MCF 10A (cell line): ENCODE measurements at regions not wholly inside any gene's neighbourhood (a gene's known extent, or its start where the extent isn't known, plus 50 kb on each side); places are given as distances from the start of the nearest gene placed in this dataset.

Experiments
- BruUV-seq: library from RNA; stranded (reverse); fragments of 400-500 nt; replicated peaks from 2 replicates; lab custom pipeline; 2021; lab: Mats Ljungman, UMichigan
- CTCF ChIA-PET: fragments of 300-600 bp; sonication (Branson Sonifier 250); formaldehyde crosslinking; extraction: SDS; loops from one replicate; lab custom pipeline; 2021; ENCODE audit warnings: antibody characterized with exemption, inconsistent platforms; lab: Yijun Ruan, JAX
- POLR2A ChIA-PET: fragments of 300-600, 350-650 bp; sonication (Branson Sonifier 250); formaldehyde crosslinking; extraction: SDS; loops from one replicate; lab custom pipeline; 2020; ENCODE audit warnings: antibody characterized with exemption, inconsistent platforms; lab: Yijun Ruan, JAX
- DNase-seq: peaks from one replicate; pipeline ENCODE4 v3.0.0-alpha.2; 2018; ENCODE audit not compliant: unreplicated experiment
- H3K27ac Mint-ChIP-seq: one replicate; pipeline ENCODE4 v1.8.0; 2022; ENCODE audit warnings: mild to moderate bottlenecking, low read depth, mixed read lengths; ENCODE audit not compliant: unreplicated experiment
- H3K27me3 Mint-ChIP-seq: one replicate; pipeline ENCODE4 v1.8.0; 2022; ENCODE audit warnings: mixed read lengths; ENCODE audit not compliant: insufficient read depth, unreplicated experiment
- H3K36me3 Mint-ChIP-seq: one replicate; pipeline ENCODE4 v1.8.0; 2022; ENCODE audit warnings: mild to moderate bottlenecking, moderate library complexity, mixed read lengths; ENCODE audit not compliant: insufficient read depth, unreplicated experiment
- H3K4me1 Mint-ChIP-seq: one replicate; pipeline ENCODE4 v1.8.0; 2022; ENCODE audit warnings: mixed read lengths; ENCODE audit not compliant: insufficient read depth, unreplicated experiment
- H3K4me3 Mint-ChIP-seq: one replicate; pipeline ENCODE4 v1.8.0; 2022; ENCODE audit warnings: mild to moderate bottlenecking, moderate library complexity, mixed read lengths; ENCODE audit not compliant: unreplicated experiment
- H3K9me3 Mint-ChIP-seq: one replicate; pipeline ENCODE4 v1.8.0; 2022; ENCODE audit warnings: mixed read lengths; ENCODE audit not compliant: unreplicated experiment
- CTCF ChIP-seq: fragments of 200-600 bp; IDR thresholded peaks from one replicate; pipeline ENCODE4 v1.8.0; 2022; ENCODE audit warnings: antibody characterized with exemption, mild to moderate bottlenecking; ENCODE audit not compliant: unreplicated experiment
- intact Hi-C: fragments of 100-400 bp; cut with micrococcal nuclease; formaldehyde crosslinking; loops from 2 replicates; pipeline ENCODE4 v1.14.1; 2022

GRCh38 chr17:77058016-77058415 is 82.8 kb upstream of the SEC14L1 start:
- Mint-ChIP-seq H3K36me3 (no peaks in the 10 kb centered on the region), H3K4me3 (no peak overlapping the region), H3K9me3 (no peaks in the 10 kb centered on the region), H3K27ac (no peak overlapping the region), H3K4me1 (peaks cover 6% of the 10 kb centered on the region), H3K27me3 (peaks cover 26% of the 10 kb centered on the region)
- ChIA-PET CTCF (interaction anchor here (0.7 to 4.5 kb wide), 9 partner anchors 9 to 202 kb away, joined by 3 to 51 read pairs (median 3); partner anchors contain the start of gene MGAT5B), POLR2A (no interaction called here)
- intact Hi-C loops = no loop called here
- no peak for DNase-seq
- BruUV-seq = no TSS peak
- TF ChIP-seq CTCF = no peak

- Mint-ChIP-seq H3K27ac (no peak overlapping the region), H3K4me1 (no peaks in the 10 kb centered on the region), H3K27me3 (peaks cover 16% of the 10 kb centered on the region), H3K36me3 (no peaks in the 10 kb centered on the region), H3K9me3 (no peaks in the 10 kb centered on the region), H3K4me3 (no peak overlapping the region)
- no peak for DNase-seq
- no peak for TF ChIP-seq CTCF
- POLR2A ChIA-PET = no interaction called here
- CTCF ChIA-PET = interaction anchor here (0.6 kb wide), 1 partner anchor 186 kb away, joined by 3 read pairs; no protein-coding TSS in a partner anchor
- no TSS peak for BruUV-seq
- intact Hi-C loops = loop anchor here (10.0 kb wide), 1 partner anchor 327 kb away; the partner anchor contains the start of genes MFSD11 and SRSF2
Measured at GRCh38 chr17:77061669-77062068, 79.1 kb upstream of the SEC14L1 start.

- ChIA-PET POLR2A (no interaction called here), CTCF (interaction anchor here (0.6 to 5.5 kb wide), 6 partner anchors 9 to 202 kb away, joined by 3 to 53 read pairs (median 4); partner anchors contain the start of gene MGAT5B)
- H3K36me3 Mint-ChIP-seq = no peaks in the 10 kb centered on the region
- no peaks in the 10 kb centered on the region for H3K9me3 Mint-ChIP-seq
- H3K27me3 Mint-ChIP-seq = peaks cover 33% of the 10 kb centered on the region
- no TSS peak for BruUV-seq
- H3K4me3 Mint-ChIP-seq = no peak overlapping the region
- H3K4me1 Mint-ChIP-seq = no peaks in the 10 kb centered on the region
- TF ChIP-seq CTCF = no peak
- no peak overlapping the region for H3K27ac Mint-ChIP-seq
- DNase-seq = no peak
- intact Hi-C loops = loop anchor here (10.0 kb wide), 1 partner anchor 330 kb away; the partner anchor contains the start of genes MFSD11 and SRSF2
Measured at GRCh38 chr17:77064598-77064997, 76.2 kb upstream of the SEC14L1 start.

- intact Hi-C loops = loop anchor here (1.0 to 10.0 kb wide), 4 partner anchors 55 to 331 kb away; partner anchors contain the start of genes MFSD11 and SRSF2
- POLR2A ChIA-PET = interaction anchor here (1.6 kb wide), 1 partner anchor 198 kb away, joined by 9 read pairs; the partner anchor contains the start of gene MGAT5B
- Mint-ChIP-seq H3K27me3 (peaks cover 35% of the 10 kb centered on the region), H3K36me3 (no peaks in the 10 kb centered on the region), H3K4me1 (no peaks in the 10 kb centered on the region), H3K4me3 (no peak overlapping the region), H3K9me3 (no peaks in the 10 kb centered on the region), H3K27ac (no peak overlapping the region)
- TF ChIP-seq CTCF = no peak
- BruUV-seq = no TSS peak
- DNase-seq = no peak
- CTCF ChIA-PET = interaction anchor here (0.7 to 5.5 kb wide), 17 partner anchors 7 to 307 kb away, joined by 3 to 53 read pairs (median 4); partner anchors contain the start of gene MGAT5B
Measured at GRCh38 chr17:77066165-77066564, 74.6 kb upstream of the SEC14L1 start.
